GM12892 (cell line): ENCODE measurements at regions not wholly inside any gene's neighbourhood (a gene's known extent, or its start where the extent isn't known, plus 50 kb on each side); places are given as distances from the start of the nearest gene placed in this dataset.

Source experiments
- POLR2A ChIP-seq: IDR thresholded peaks from 2 replicates; pipeline ENCODE4 v1.6.1; 2011; ENCODE audit warnings: low read depth, low read length, control low read depth
- POLR2AphosphoS5 ChIP-seq: IDR thresholded peaks from 2 replicates; pipeline ENCODE4 v1.6.1; 2011; ENCODE audit warnings: low read depth, low read length, control low read depth
- TAF1 ChIP-seq: IDR thresholded peaks from 2 replicates; pipeline ENCODE4 v1.6.1; 2011; ENCODE audit warnings: low read depth, mild to moderate bottlenecking, control low read depth, low read length, borderline replicate concordance

GRCh38 chr1:72570815-72571214 lies 288.5 kb upstream of the NEGR1 start:
- TF ChIP-seq POLR2A (no peak), TAF1 (no peak), POLR2AphosphoS5 (no peak)
